Endothelial cell of umbilical vein (primary cell): ENCODE measurements at regions not wholly inside any gene's neighbourhood (a gene's known extent, or its start where the extent isn't known, plus 50 kb on each side); places are given as distances from the start of the nearest gene placed in this dataset.
A peak's percentile ranks its signal among the peaks of the same experiment; 100 is the strongest.

Experiments used
- BruUV-seq: library from RNA; stranded (reverse); fragments of 400-500 nt; replicated peaks from 2 replicates; lab custom pipeline; 2021; lab: Mats Ljungman, UMichigan
- CTCF ChIA-PET: fragments of 300-600, 350-600 bp; sonication (Branson Sonifier 250); formaldehyde crosslinking; loops from one replicate; lab custom pipeline; 2021; ENCODE audit warnings: antibody characterized with exemption, inconsistent platforms; lab: Charles Lee
- POLR2A ChIA-PET: fragments of 300-600, 350-600 bp; sonication (Branson Sonifier 250); formaldehyde crosslinking; loops from one replicate; lab custom pipeline; 2021; ENCODE audit warnings: antibody characterized with exemption, inconsistent platforms; lab: Charles Lee
- DNase-seq: peaks from one replicate; pipeline ENCODE4 v3.0.0-alpha.2; 2011; ENCODE audit warnings: low read depth, low spot score
- FAIRE-seq: peaks from 2 replicates; lab custom pipeline; 2011; peaks lifted over from hg19 to GRCh38; lab: Jason Lieb, UNC
- H2AFZ ChIP-seq: 2 replicates; pipeline ENCODE4 v1.6.0; 2012; ENCODE audit warnings: low read depth, low read length, control low read depth, inconsistent platforms
- H3K27ac ChIP-seq: 2 replicates; pipeline ENCODE4 v1.5.1; 2011; ENCODE audit warnings: low read depth, mild to moderate bottlenecking, control low read depth, low read length, moderate library complexity; ENCODE audit not compliant: insufficient read depth
- H3K27me3 ChIP-seq, 2 experiments: 2 replicates each; pipeline versions ENCODE4 v1.6.0 to v1.6.1; 2011; ENCODE audit warnings: low read length in 2 of 2, mixed read lengths in 1 of 2; ENCODE audit not compliant: control insufficient read depth in 2 of 2, insufficient read depth in 2 of 2
- H3K36me3 ChIP-seq, 2 experiments: 2 replicates in 1 of 2; 3 replicates in 1 of 2; pipeline ENCODE4 v1.5.1; 2011; ENCODE audit warnings: low read length in 2 of 2, mild to moderate bottlenecking in 1 of 2, moderate library complexity in 1 of 2; ENCODE audit not compliant: control insufficient read depth in 2 of 2, insufficient read depth in 2 of 2; ENCODE audit errors: extremely low read depth in 1 of 2
- H3K4me1 ChIP-seq: 3 replicates; pipeline ENCODE4 v1.5.1; 2011; ENCODE audit warnings: mild to moderate bottlenecking, low read length; ENCODE audit not compliant: control insufficient read depth, insufficient read depth; ENCODE audit errors: extremely low read depth
- H3K4me2 ChIP-seq: 2 replicates; pipeline ENCODE4 v1.6.1; 2011; ENCODE audit warnings: low read length, control low read depth, mixed read lengths; ENCODE audit not compliant: insufficient read depth
- H3K4me3 ChIP-seq, 3 experiments: fragments of 200-600 bp in 1 of 3; sonication (generic), shearing (Covaris generic) in 1 of 3; replicated peaks in 1 of 3; 2 replicates each; pipeline ENCODE4 v1.5.1; 2011 to 2016; ENCODE audit warnings: control low read depth in 3 of 3, low read length in 3 of 3, mild to moderate bottlenecking in 2 of 3, inconsistent platforms in 1 of 3, low read depth in 1 of 3, moderate library complexity in 1 of 3; ENCODE audit not compliant: insufficient read depth in 1 of 3
- H3K79me2 ChIP-seq: 2 replicates; pipeline ENCODE4 v1.6.0; 2012; ENCODE audit warnings: low read length, inconsistent platforms; ENCODE audit not compliant: control insufficient read depth, insufficient read depth
- H3K9ac ChIP-seq: replicated peaks from 2 replicates; pipeline ENCODE3; 2011; ENCODE audit warnings: low read length, control low read depth; ENCODE audit not compliant: insufficient read depth; ENCODE audit errors: extremely low read depth
- H3K9me1 ChIP-seq: replicated peaks from 3 replicates; pipeline ENCODE4 v1.6.0; 2011; ENCODE audit warnings: mild to moderate bottlenecking, low read length; ENCODE audit not compliant: control insufficient read depth, insufficient read depth; ENCODE audit errors: extremely low read depth
- H3K9me3 ChIP-seq: replicated peaks from 2 replicates; pipeline ENCODE4 v1.5.1; 2012; ENCODE audit warnings: low read length, inconsistent platforms; ENCODE audit not compliant: control insufficient read depth, insufficient read depth
- H4K20me1 ChIP-seq: replicated peaks from 2 replicates; pipeline ENCODE3; 2011; ENCODE audit warnings: mild to moderate bottlenecking, low read length; ENCODE audit not compliant: control insufficient read depth, insufficient read depth; ENCODE audit errors: extremely low read depth
- CTCF ChIP-seq, 2 donors: IDR thresholded peaks; 1 replicate in 1 of 2; 2 replicates in 1 of 2; pipeline ENCODE4 v1.5.1; 2011; ENCODE audit warnings: low read length in 2 of 2, mild to moderate bottlenecking in 2 of 2, moderate library complexity in 2 of 2, control low read depth in 1 of 2, inconsistent platforms in 1 of 2, low read depth in 1 of 2; ENCODE audit not compliant: insufficient read depth in 1 of 2; ENCODE audit errors: extremely low read depth in 1 of 2
- EZH2 ChIP-seq: IDR thresholded peaks from 2 replicates; pipeline ENCODE4 v1.6.1; 2012; ENCODE audit warnings: borderline replicate concordance, low read depth, mild to moderate bottlenecking, moderate library complexity, low read length, inconsistent platforms; ENCODE audit not compliant: severe bottlenecking
- FOS ChIP-seq: IDR thresholded peaks from 2 replicates; pipeline ENCODE4 v1.6.1; 2011; ENCODE audit warnings: mild to moderate bottlenecking, low read length, moderate library complexity, borderline replicate concordance; ENCODE audit not compliant: insufficient read depth
- GATA2 ChIP-seq: IDR thresholded peaks from 2 replicates; pipeline ENCODE4 v1.7.0; 2011; ENCODE audit warnings: low read depth, mild to moderate bottlenecking, moderate library complexity, mixed read lengths, low read length; ENCODE audit not compliant: insufficient read length, insufficient read depth
- JUN ChIP-seq: IDR thresholded peaks from 2 replicates; pipeline ENCODE4 v1.6.1; 2011; ENCODE audit warnings: borderline replicate concordance, low read depth; ENCODE audit not compliant: insufficient read length, insufficient read depth
- MAX ChIP-seq: IDR thresholded peaks from 2 replicates; pipeline ENCODE4 v1.6.1; 2011; ENCODE audit not compliant: insufficient read depth, insufficient read length
- POLR2A ChIP-seq: IDR thresholded peaks from 2 replicates; pipeline ENCODE4 v1.6.1; 2012; ENCODE audit warnings: low read depth, mild to moderate bottlenecking, control low read depth, low read length
- POLR2AphosphoS5 ChIP-seq: IDR thresholded peaks from 2 replicates; pipeline ENCODE4 v1.6.1; 2012; ENCODE audit warnings: low read depth, mild to moderate bottlenecking, control low read depth, low read length, moderate library complexity; ENCODE audit not compliant: insufficient read depth
- dilution Hi-C: fragments of 300-500 bp; cut with MboI; formaldehyde crosslinking; loops from one replicate; pipeline ENCODE4 v1.15.0; 2019; ENCODE audit warnings: low sequenced_read_pairs; ENCODE audit not compliant: extremely low pct_ligation_motif_present
- intact Hi-C: fragments of 100-400 bp; cut with micrococcal nuclease; formaldehyde crosslinking; loops from one replicate; pipeline ENCODE4 v1.10.0; 2022

- H3K27me3 ChIP-seq, result no peaks in the 10 kb centered on the region
- H2AFZ ChIP-seq, result no peak overlapping the region
- dilution Hi-C loops (no loop called here), intact Hi-C loops (no loop called here)
- H3K79me2 ChIP-seq, result no peaks in the 10 kb centered on the region
- no peak overlapping the region for H3K4me3 ChIP-seq
- ChIA-PET POLR2A (no interaction called here), CTCF (interaction anchor here (1.8 kb wide), 1 partner anchor 10 kb away, joined by 6 read pairs; no protein-coding TSS in a partner anchor)
- BruUV-seq, result no TSS peak
- no peaks in the 10 kb centered on the region for H3K36me3 ChIP-seq
- TF ChIP-seq FOS, result no peak
- no peak for TF ChIP-seq CTCF (IDR thresholded peaks at IDR 0.05; ENCODE audit: extremely low read depth in 1 of 2, insufficient read depth in 1 of 2, low read depth in 1 of 2, low read length in 2 of 2)
- no peak for TF ChIP-seq JUN
- no peak for TF ChIP-seq EZH2
- no peak for TF ChIP-seq GATA2
- TF ChIP-seq POLR2A, result no peak
- no peak for TF ChIP-seq MAX
- no peak for TF ChIP-seq POLR2AphosphoS5
- no peak overlapping the region for H3K9ac ChIP-seq
- H4K20me1 ChIP-seq, result no peaks in the 10 kb centered on the region
- H3K27ac ChIP-seq, result no peak overlapping the region
- no peak overlapping the region for H3K4me2 ChIP-seq
- peak; percentile 21 for FAIRE-seq
- no peak for DNase-seq
- H3K9me3 ChIP-seq, result no peaks in the 10 kb centered on the region
- no peaks in the 10 kb centered on the region for H3K4me1 ChIP-seq
- no peaks in the 10 kb centered on the region for H3K9me1 ChIP-seq
Observed at GRCh38 chr21:22585558-22585957, 1587.3 kb downstream of the NCAM2 start.
